CD4-positive, CD25-positive, alpha-beta regulatory T cell (primary cell): ENCODE measurements at regions not wholly inside any gene's neighbourhood (a gene's known extent, or its start where the extent isn't known, plus 50 kb on each side); places are given as distances from the start of the nearest gene placed in this dataset.
"Not testable (repeated sequence)": the region's sequence is repeated elsewhere in the genome, so short reads cannot be mapped to it uniquely, and the experiment has no call there.

Experiments used
- ATAC-seq, 2 donors: fragments of 150-1000 bp; cut with Tn5 transposase; one replicate each; pipeline ENCODE4 v1.10.0; 2021; ENCODE audit warnings: low read depth in 2 of 2, moderate number of reproducible peaks in 2 of 2, moderate library complexity in 1 of 2
- DNase-seq, 3 donors: peaks; one replicate each; pipeline versions ENCODE4 v3.0.0 to v3.0.0-alpha.2; 2012 to 2022; ENCODE audit warnings: mixed read lengths in 1 of 3
- H3K27ac ChIP-seq: one replicate; pipeline ENCODE4 v1.7.0; 2013; ENCODE audit warnings: mild to moderate bottlenecking, low read length; ENCODE audit not compliant: insufficient read depth, poor library complexity, severe bottlenecking
- H3K27me3 ChIP-seq: one replicate; pipeline ENCODE4 v1.7.0; 2013; ENCODE audit warnings: low read length; ENCODE audit not compliant: control insufficient read depth, insufficient read depth
- H3K36me3 ChIP-seq: one replicate; pipeline ENCODE4 v1.7.0; 2013; ENCODE audit warnings: mild to moderate bottlenecking, low read length, moderate library complexity; ENCODE audit not compliant: control insufficient read depth, insufficient read depth
- H3K4me1 ChIP-seq: 2 replicates; pipeline ENCODE4 v1.7.0; 2013; ENCODE audit warnings: mild to moderate bottlenecking, low read length; ENCODE audit not compliant: insufficient read depth, control insufficient read depth, poor library complexity, severe bottlenecking
- H3K4me3 ChIP-seq: one replicate; pipeline ENCODE4 v1.7.0; 2013; ENCODE audit warnings: low read depth, mild to moderate bottlenecking, low read length, moderate library complexity
- H3K9me3 ChIP-seq, 2 experiments: 1 replicate in 1 of 2; 2 replicates in 1 of 2; pipeline ENCODE4 v1.7.0; 2013; ENCODE audit warnings: low read length in 2 of 2, mild to moderate bottlenecking in 1 of 2, moderate library complexity in 1 of 2; ENCODE audit not compliant: control insufficient read depth in 2 of 2
- H3K27ac Mint-ChIP-seq, 3 donors: one replicate each; pipeline ENCODE4 v1.8.0; 2020 to 2022; ENCODE audit warnings: mild to moderate bottlenecking in 3 of 3, mixed read lengths in 3 of 3, moderate library complexity in 2 of 3
- H3K27me3 Mint-ChIP-seq: one replicate; pipeline ENCODE4 v1.8.0; 2022; ENCODE audit warnings: mild to moderate bottlenecking, mixed read lengths
- H3K36me3 Mint-ChIP-seq: one replicate; pipeline ENCODE4 v1.8.0; 2020; ENCODE audit warnings: mixed read lengths
- H3K4me1 Mint-ChIP-seq, 4 donors: one replicate each; pipeline ENCODE4 v1.8.0; 2020 to 2022; ENCODE audit warnings: mixed read lengths in 4 of 4, mild to moderate bottlenecking in 1 of 4
- H3K4me3 Mint-ChIP-seq, 4 donors: one replicate each; pipeline ENCODE4 v1.8.0; 2020 to 2022; ENCODE audit warnings: mild to moderate bottlenecking in 4 of 4, mixed read lengths in 4 of 4, moderate library complexity in 3 of 4
- H3K9me3 Mint-ChIP-seq, 7 donors: one replicate each; pipeline ENCODE4 v1.8.0; 2020 to 2022; ENCODE audit warnings: mixed read lengths in 7 of 7, mild to moderate bottlenecking in 3 of 7, moderate library complexity in 2 of 7

GRCh38 chr1:66478116-66478515 lies 55.8 kb upstream of the SGIP1 start:
- H3K4me1 Mint-ChIP-seq = no peaks in the 10 kb centered on the region
- ATAC-seq (no peak), DNase-seq (no peak)
- H3K36me3 ChIP-seq = no peaks in the 10 kb centered on the region
- no peak overlapping the region for H3K4me3 ChIP-seq
- no peaks in the 10 kb centered on the region for H3K36me3 Mint-ChIP-seq
- peaks cover 0 to 3% (median 1%) of the 10 kb centered on the region in 7 donors for H3K9me3 Mint-ChIP-seq
- no peak overlapping the region for H3K27ac Mint-ChIP-seq
- H3K27me3 Mint-ChIP-seq = peaks cover 16% of the 10 kb centered on the region
- no peak overlapping the region for H3K4me3 Mint-ChIP-seq
- no peaks in the 10 kb centered on the region for H3K4me1 ChIP-seq
- H3K9me3 ChIP-seq = no peaks in the 10 kb centered on the region
- peaks cover 17% of the 10 kb centered on the region for H3K27me3 ChIP-seq
- no peak overlapping the region for H3K27ac ChIP-seq

- Mint-ChIP-seq H3K27me3 (peaks cover 13% of the 10 kb centered on the region), H3K27ac (no peak overlapping the region), H3K4me3 (no peak overlapping the region), H3K36me3 (no peaks in the 10 kb centered on the region), H3K9me3 (peaks cover 0 to 3% (median 1%) of the 10 kb centered on the region in 7 donors), H3K4me1 (no peaks in the 10 kb centered on the region)
- H3K27me3 ChIP-seq = peaks cover 10% of the 10 kb centered on the region
- H3K27ac ChIP-seq = no peak overlapping the region
- no peak for DNase-seq
- H3K4me3 ChIP-seq = no peak overlapping the region
- no peaks in the 10 kb centered on the region for H3K9me3 ChIP-seq
- ATAC-seq = no peak
- no peaks in the 10 kb centered on the region for H3K36me3 ChIP-seq
- no peaks in the 10 kb centered on the region for H3K4me1 ChIP-seq
These were observed 53.8 kb upstream of the SGIP1 start for GRCh38 chr1:66480162-66480561.

- not testable (repeated sequence) for H3K9me3 Mint-ChIP-seq, H3K4me3 Mint-ChIP-seq, H3K9me3 ChIP-seq, ATAC-seq, DNase-seq, H3K4me3 ChIP-seq, H3K27me3 ChIP-seq, H3K36me3 Mint-ChIP-seq, H3K27ac Mint-ChIP-seq, H3K36me3 ChIP-seq, H3K4me1 ChIP-seq, H3K27ac ChIP-seq, H3K27me3 Mint-ChIP-seq, H3K4me1 Mint-ChIP-seq
These were observed 52.7 kb upstream of the SGIP1 start for GRCh38 chr1:66481215-66481614.
